ENCODE measurements at regions not wholly inside any gene's neighbourhood (a gene's known extent, or its start where the extent isn't known, plus 50 kb on each side); places are given as distances from the start of the nearest gene placed in this dataset.
A peak's percentile ranks its signal among the peaks of the same experiment; 100 is the strongest.

- Histone ChIP-seq H3K27me3 (ENCODE audit: control insufficient read depth in 3 of 3, insufficient read depth in 3 of 3, low read length in 2 of 3) (no peaks in the 10 kb centered on the region), H3K4me1 (ENCODE audit: control insufficient read depth in 5 of 5, insufficient read depth in 5 of 5, low read length in 5 of 5) (no peaks in the 10 kb centered on the region), H3K9me3 (ENCODE audit: control insufficient read depth in 4 of 4, insufficient read depth in 3 of 4, low read length in 3 of 4) (no peaks in the 10 kb centered on the region), H3K27ac (ENCODE audit: low read depth in 1 of 2, low read length in 1 of 2) (peak overlapping the region in 1 of 2 donors; percentile 9), H3K36me3 (ENCODE audit: control insufficient read depth in 4 of 4, insufficient read depth in 4 of 4, low read length in 4 of 4) (no peaks in the 10 kb centered on the region), H3K4me3 (no peak overlapping the region), H3K9ac (ENCODE audit: insufficient read depth in 1 of 2, low read length in 2 of 2) (no peak overlapping the region)
- ATAC-seq (ENCODE audit: insufficient read depth, low FRiP score) (no peak), DNase-seq (no peak)
- WGBS, 2 donors, result 73 to 82% methylated on average over 7 of the region's 7 CpGs
- TF ChIP-seq, protein P1, sequence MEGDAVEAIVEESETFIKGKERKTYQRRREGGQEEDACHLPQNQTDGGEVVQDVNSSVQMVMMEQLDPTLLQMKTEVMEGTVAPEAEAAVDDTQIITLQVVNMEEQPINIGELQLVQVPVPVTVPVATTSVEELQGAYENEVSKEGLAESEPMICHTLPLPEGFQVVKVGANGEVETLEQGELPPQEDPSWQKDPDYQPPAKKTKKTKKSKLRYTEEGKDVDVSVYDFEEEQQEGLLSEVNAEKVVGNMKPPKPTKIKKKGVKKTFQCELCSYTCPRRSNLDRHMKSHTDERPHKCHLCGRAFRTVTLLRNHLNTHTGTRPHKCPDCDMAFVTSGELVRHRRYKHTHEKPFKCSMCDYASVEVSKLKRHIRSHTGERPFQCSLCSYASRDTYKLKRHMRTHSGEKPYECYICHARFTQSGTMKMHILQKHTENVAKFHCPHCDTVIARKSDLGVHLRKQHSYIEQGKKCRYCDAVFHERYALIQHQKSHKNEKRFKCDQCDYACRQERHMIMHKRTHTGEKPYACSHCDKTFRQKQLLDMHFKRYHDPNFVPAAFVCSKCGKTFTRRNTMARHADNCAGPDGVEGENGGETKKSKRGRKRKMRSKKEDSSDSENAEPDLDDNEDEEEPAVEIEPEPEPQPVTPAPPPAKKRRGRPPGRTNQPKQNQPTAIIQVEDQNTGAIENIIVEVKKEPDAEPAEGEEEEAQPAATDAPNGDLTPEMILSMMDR (IDR thresholded peaks at IDR 0.05; ENCODE audit: control extremely low read depth, extremely low read depth), result no peak
Measured at GRCh38 chr10:36141856-36142560, 499.9 kb upstream of the FZD8 start.

- peaks cover 0 to 1% (median 0%) of the 10 kb centered on the region in 4 donors for H3K9me3 ChIP-seq (ENCODE audit: control insufficient read depth in 4 of 4, insufficient read depth in 3 of 4, low read length in 3 of 4)
- H3K9ac ChIP-seq (ENCODE audit: insufficient read depth in 1 of 2, low read length in 2 of 2), result no peak overlapping the region
- ATAC-seq (ENCODE audit: insufficient read depth, low FRiP score) (no peak), DNase-seq (no peak)
- H3K36me3 ChIP-seq (ENCODE audit: control insufficient read depth in 4 of 4, insufficient read depth in 4 of 4, low read length in 4 of 4), result no peaks in the 10 kb centered on the region
- no peaks in the 10 kb centered on the region for H3K27me3 ChIP-seq (ENCODE audit: control insufficient read depth in 3 of 3, insufficient read depth in 3 of 3, low read length in 2 of 3)
- H3K27ac ChIP-seq (ENCODE audit: low read depth in 1 of 2, low read length in 1 of 2), result no peak overlapping the region
- no peak overlapping the region for H3K4me3 ChIP-seq
- H3K4me1 ChIP-seq (ENCODE audit: control insufficient read depth in 5 of 5, insufficient read depth in 5 of 5, low read length in 5 of 5), result no peaks in the 10 kb centered on the region
- 88% methylated on average over 4 of the region's 4 CpGs for WGBS, 2 donors
- TF ChIP-seq, protein P1 (IDR thresholded peaks at IDR 0.05; ENCODE audit: control extremely low read depth, extremely low read depth), result no peak
Measured at GRCh38 chr10:36129051-36129450, 487.0 kb upstream of the FZD8 start.

- Histone ChIP-seq H3K4me1 (ENCODE audit: control insufficient read depth in 5 of 5, insufficient read depth in 5 of 5, low read length in 5 of 5) (no peaks in the 10 kb centered on the region), H3K36me3 (ENCODE audit: control insufficient read depth in 4 of 4, insufficient read depth in 4 of 4, low read length in 4 of 4) (no peaks in the 10 kb centered on the region), H3K27ac (ENCODE audit: low read depth in 1 of 2, low read length in 1 of 2) (no peak overlapping the region), H3K9me3 (ENCODE audit: control insufficient read depth in 4 of 4, insufficient read depth in 3 of 4, low read length in 3 of 4) (no peaks in the 10 kb centered on the region), H3K9ac (ENCODE audit: insufficient read depth in 1 of 2, low read length in 2 of 2) (no peak overlapping the region), H3K27me3 (ENCODE audit: control insufficient read depth in 3 of 3, insufficient read depth in 3 of 3, low read length in 2 of 3) (no peaks in the 10 kb centered on the region), H3K4me3 (no peak overlapping the region)
- TF ChIP-seq, protein P1 (IDR thresholded peaks at IDR 0.05; ENCODE audit: control extremely low read depth, extremely low read depth), result no peak
- ATAC-seq (ENCODE audit: insufficient read depth, low FRiP score) (no peak), DNase-seq (no peak)
Measured at GRCh38 chr10:36126076-36126475, 484.0 kb upstream of the FZD8 start.

- ATAC-seq (ENCODE audit: insufficient read depth, low FRiP score), result no peak
- TF ChIP-seq, protein P1 (IDR thresholded peaks at IDR 0.05; ENCODE audit: control extremely low read depth, extremely low read depth), result no peak
Measured at GRCh38 chr10:36119455-36119854, 477.4 kb upstream of the FZD8 start.

More at GRCh38 chr10:36119455-36119854, 477.4 kb upstream of the FZD8 start:
- Histone ChIP-seq H3K4me3 (no peak overlapping the region), H3K9me3 (ENCODE audit: control insufficient read depth in 4 of 4, insufficient read depth in 3 of 4, low read length in 3 of 4) (no peaks in the 10 kb centered on the region), H3K27me3 (ENCODE audit: control insufficient read depth in 3 of 3, insufficient read depth in 3 of 3, low read length in 2 of 3) (no peaks in the 10 kb centered on the region), H3K9ac (ENCODE audit: insufficient read depth in 1 of 2, low read length in 2 of 2) (no peak overlapping the region), H3K36me3 (ENCODE audit: control insufficient read depth in 4 of 4, insufficient read depth in 4 of 4, low read length in 4 of 4) (no peaks in the 10 kb centered on the region), H3K27ac (ENCODE audit: low read depth in 1 of 2, low read length in 1 of 2) (no peak overlapping the region), H3K4me1 (ENCODE audit: control insufficient read depth in 5 of 5, insufficient read depth in 5 of 5, low read length in 5 of 5) (peaks cover 0 to 21% (median 10%) of the 10 kb centered on the region in 5 donors)
- 84% methylated on average over 5 of the region's 5 CpGs for WGBS, 2 donors
- no peak for DNase-seq
